Thyroid gland (tissue), 4 donors: ENCODE measurements at regions not wholly inside any gene's neighbourhood (a gene's known extent, or its start where the extent isn't known, plus 50 kb on each side); places are given as distances from the start of the nearest gene placed in this dataset.

ENCODE experiments used
- DNase-seq, 2 donors: peaks; one replicate each; pipeline ENCODE4 v3.0.0-alpha.2; 2019
- H3K27ac ChIP-seq, 3 donors: fragments of 200-600 bp; sonication (generic); 1 replicate in 2 of 3; 2 replicates in 1 of 3; pipeline ENCODE4 v1.5.1; 2016 to 2019; ENCODE audit warnings: mild to moderate bottlenecking in 1 of 3, moderate library complexity in 1 of 3
- H3K27me3 ChIP-seq: fragments of 200-600 bp; sonication (generic); one replicate; pipeline ENCODE4 v1.5.1; 2019
- H3K36me3 ChIP-seq, 2 donors: fragments of 200-600 bp; sonication (generic); one replicate each; pipeline ENCODE4 v1.5.1; 2016 to 2019
- H3K4me1 ChIP-seq, 2 donors: fragments of 200-600 bp; sonication (generic); one replicate each; pipeline ENCODE4 v1.5.1; 2017 to 2019
- H3K4me3 ChIP-seq, 3 donors: fragments of 200-600 bp; sonication (generic); replicated peaks in 1 of 3; 1 replicate in 2 of 3; 2 replicates in 1 of 3; pipeline ENCODE4 v1.5.1; 2016; ENCODE audit warnings: mild to moderate bottlenecking in 1 of 3
- H3K9me3 ChIP-seq: fragments of 200-600 bp; sonication (generic); one replicate; pipeline ENCODE4 v1.5.1; 2017
- CTCF ChIP-seq, 6 experiments: fragments of 200-600 bp in 3 of 6; fragments of 450-650 bp in 3 of 6; sonication (generic) in 3 of 6; IDR thresholded peaks; one replicate each; pipeline ENCODE4 v1.5.1; 2016 to 2019; ENCODE audit warnings: antibody characterized with exemption in 6 of 6, mild to moderate bottlenecking in 2 of 6, inconsistent platforms in 1 of 6, moderate library complexity in 1 of 6
- POLR2A ChIP-seq, 2 donors: fragments of 450-650 bp; IDR thresholded peaks; one replicate each; pipeline ENCODE4 v1.6.1; 2017; ENCODE audit warnings: antibody characterized with exemption in 2 of 2, mild to moderate bottlenecking in 2 of 2, moderate library complexity in 1 of 2
- WGBS, 2 donors: methylation state at CpG; one replicate each; pipeline ENCODE4 v1.1.5; 2017; 5-methylcytosine and 5-hydroxymethylcytosine counted together
- intact Hi-C: fragments of 100-400 bp; cut with DNase I; formaldehyde crosslinking; loops from one replicate; pipeline ENCODE4 v1.15.1; 2023

GRCh38 chr5:171672556-171672955, 113.1 kb upstream of the SMIM23 start:
- intact Hi-C loops = no loop called here

DNA sequence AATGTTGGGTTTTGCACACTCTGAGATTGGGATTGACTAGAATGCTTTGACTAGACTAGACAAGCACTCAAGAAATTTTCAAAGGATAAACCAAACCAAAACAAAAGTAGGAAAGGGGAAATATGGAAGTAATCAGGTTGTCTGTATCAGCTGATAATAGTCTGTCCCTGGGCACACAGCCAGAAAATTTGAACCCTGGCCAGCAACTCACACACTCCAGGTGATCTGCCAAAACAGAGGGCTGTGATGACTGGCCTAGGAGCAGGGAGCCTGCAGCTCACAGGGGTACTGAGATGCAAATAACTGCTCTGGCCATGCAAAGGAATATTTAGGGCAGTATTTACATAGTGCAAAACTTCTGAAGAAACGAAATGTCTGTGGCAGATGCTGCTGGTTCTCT, 112.3 kb upstream of the SMIM23 start:
- DNase-seq = peak; percentile 76 to 88
- Histone ChIP-seq H3K4me3 (no peak overlapping the region), H3K36me3 (no peaks in the 10 kb centered on the region), H3K4me1 (no peaks in the 10 kb centered on the region), H3K27ac (no peak overlapping the region), H3K9me3 (no peaks in the 10 kb centered on the region), H3K27me3 (no peaks in the 10 kb centered on the region)
- TF ChIP-seq CTCF (IDR thresholded peaks at IDR 0.05) = no peak
- TF ChIP-seq POLR2A (IDR thresholded peaks at IDR 0.05) = no peak
- intact Hi-C loops = no loop called here
- 24 to 43% methylated on average over 1 of the region's 1 CpG for WGBS, 2 donors

More at GRCh38 chr5:171672556-171672955, 113.1 kb upstream of the SMIM23 start:
- no peaks in the 10 kb centered on the region for H3K4me1 ChIP-seq
- H3K36me3 ChIP-seq = no peaks in the 10 kb centered on the region
- H3K9me3 ChIP-seq = no peaks in the 10 kb centered on the region
- no peak overlapping the region for H3K27ac ChIP-seq
- no peak for DNase-seq
- WGBS, 2 donors = 86 to 90% methylated on average over 6 of the region's 6 CpGs
- H3K4me3 ChIP-seq = no peak overlapping the region
- TF ChIP-seq CTCF (IDR thresholded peaks at IDR 0.05) (no peak), POLR2A (IDR thresholded peaks at IDR 0.05) (no peak)
- no peaks in the 10 kb centered on the region for H3K27me3 ChIP-seq

- no peaks in the 10 kb centered on the region for H3K36me3 ChIP-seq
- intact Hi-C loops = no loop called here
- no peaks in the 10 kb centered on the region for H3K4me1 ChIP-seq
- no peaks in the 10 kb centered on the region for H3K9me3 ChIP-seq
- no peak overlapping the region for H3K27ac ChIP-seq
- no peak for DNase-seq
- H3K4me3 ChIP-seq = no peak overlapping the region
- no peak for TF ChIP-seq POLR2A (IDR thresholded peaks at IDR 0.05)
- TF ChIP-seq CTCF (IDR thresholded peaks at IDR 0.05) = no peak
- no peaks in the 10 kb centered on the region for H3K27me3 ChIP-seq
Measured at GRCh38 chr5:171673840-171674239, 111.8 kb upstream of the SMIM23 start.

- TF ChIP-seq POLR2A (IDR thresholded peaks at IDR 0.05) (no peak), CTCF (IDR thresholded peaks at IDR 0.05) (no peak)
- Histone ChIP-seq H3K9me3 (no peaks in the 10 kb centered on the region), H3K27me3 (no peaks in the 10 kb centered on the region), H3K27ac (no peak overlapping the region), H3K4me3 (no peak overlapping the region), H3K4me1 (no peaks in the 10 kb centered on the region), H3K36me3 (no peaks in the 10 kb centered on the region)
- 84% methylated on average over 2 of the region's 2 CpGs for whole genome bisulfite sequencing, 2 donors
- DNase-seq = no peak
- intact Hi-C loops = no loop called here
Measured at GRCh38 chr5:171675511-171675910, 110.1 kb upstream of the SMIM23 start.

DNA sequence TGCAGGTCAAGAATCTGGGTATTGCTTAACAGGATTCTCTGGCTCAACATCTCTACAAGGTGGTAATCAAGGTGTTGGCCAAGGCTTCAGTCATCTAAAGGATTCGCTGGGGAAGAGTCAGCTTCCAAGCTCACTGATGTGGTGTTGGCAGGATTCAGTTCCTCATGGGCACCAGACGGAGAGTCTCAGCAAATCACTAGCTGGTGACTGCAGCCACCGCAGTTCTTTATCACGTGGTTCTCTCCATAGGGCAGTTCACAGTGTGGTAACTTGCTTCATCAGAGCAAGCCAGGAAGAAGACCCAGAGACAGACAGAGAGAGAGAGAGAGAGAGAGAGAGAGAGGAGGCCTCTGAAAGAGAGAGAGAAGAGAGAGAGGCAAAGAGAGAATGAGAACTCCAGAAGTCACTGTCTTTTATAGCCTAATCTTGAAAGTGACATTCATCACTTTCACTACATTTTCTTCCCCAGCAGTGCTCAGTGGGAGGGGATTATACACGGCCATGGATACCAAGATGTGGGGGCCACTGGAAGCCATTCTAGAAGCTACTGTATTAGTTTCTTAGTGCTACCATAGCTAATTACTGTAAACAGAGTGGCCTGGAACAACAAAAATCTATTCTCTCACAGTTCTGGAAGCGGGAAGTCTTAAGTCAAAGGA, 109.2 kb upstream of the SMIM23 start:
- H3K9me3 ChIP-seq = no peaks in the 10 kb centered on the region
- 77 to 89% methylated on average over 5 to 6 of the region's 6 CpGs for WGBS, 2 donors

More for the DNA sequence above, 109.2 kb upstream of the SMIM23 start:
- DNase-seq = no peak
- no peaks in the 10 kb centered on the region for H3K4me1 ChIP-seq
- H3K27ac ChIP-seq = no peak overlapping the region
- no peaks in the 10 kb centered on the region for H3K36me3 ChIP-seq
- H3K27me3 ChIP-seq = no peaks in the 10 kb centered on the region
- intact Hi-C loops = no loop called here
- no peak overlapping the region for H3K4me3 ChIP-seq
- TF ChIP-seq POLR2A (IDR thresholded peaks at IDR 0.05) = no peak
- TF ChIP-seq CTCF (IDR thresholded peaks at IDR 0.05) = no peak
